Nephron (organoid): ENCODE measurements at regions not wholly inside any gene's neighbourhood (a gene's known extent, or its start where the extent isn't known, plus 50 kb on each side); places are given as distances from the start of the nearest gene placed in this dataset.

Experiments
- H3K27ac Mint-ChIP-seq, 3 experiments: 2 replicates each; pipeline ENCODE4 v1.8.0; 2020; ENCODE audit warnings: mixed read lengths in 3 of 3, mild to moderate bottlenecking in 2 of 3, moderate library complexity in 1 of 3
- H3K27me3 Mint-ChIP-seq: 2 replicates; pipeline ENCODE4 v1.8.0; 2021; ENCODE audit warnings: low read depth, mild to moderate bottlenecking, moderate library complexity, mixed read lengths
- H3K36me3 Mint-ChIP-seq: 2 replicates; pipeline ENCODE4 v1.8.0; 2020; ENCODE audit warnings: low read depth, mixed read lengths
- H3K4me1 Mint-ChIP-seq: 2 replicates; pipeline ENCODE4 v1.8.0; 2020; ENCODE audit warnings: mixed read lengths
- H3K4me3 Mint-ChIP-seq, 3 experiments: 2 replicates each; pipeline ENCODE4 v1.8.0; 2020; ENCODE audit warnings: mild to moderate bottlenecking in 3 of 3, mixed read lengths in 3 of 3, moderate library complexity in 2 of 3
- H3K9me3 Mint-ChIP-seq: 2 replicates; pipeline ENCODE4 v1.8.0; 2020; ENCODE audit warnings: mixed read lengths
- TF ChIP-seq, protein P1 (sequence below), 3 experiments: fragments of 200-600 bp; sonication (generic); IDR thresholded peaks; one replicate each; pipeline ENCODE4 v1.5.0; 2021; ENCODE audit warnings: antibody characterized with exemption in 3 of 3; ENCODE audit not compliant: unreplicated experiment in 3 of 3

DNA sequence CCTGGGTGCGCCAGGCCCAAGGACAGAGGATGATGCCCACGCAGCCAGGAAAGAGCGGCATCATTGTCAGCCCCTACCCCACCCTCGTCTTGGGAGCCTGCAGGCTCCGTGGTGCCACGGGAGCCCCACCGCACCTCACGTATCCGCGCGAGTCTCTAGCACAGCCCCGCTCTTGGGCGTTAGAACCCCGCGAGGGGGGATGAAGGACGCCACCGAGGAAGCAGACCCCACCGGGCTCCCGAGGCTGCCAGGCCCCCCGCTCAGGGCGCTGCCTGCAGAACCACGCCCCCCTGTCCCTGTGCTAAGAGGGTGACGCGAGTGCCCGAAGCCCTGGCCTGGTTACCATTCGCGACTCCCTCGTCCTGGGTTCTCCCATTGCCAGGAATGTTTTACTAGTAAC is 52.3 kb upstream of the MS4A8 start:
- H3K27ac Mint-ChIP-seq: no peak overlapping the region
- H3K36me3 Mint-ChIP-seq: no peaks in the 10 kb centered on the region
- H3K4me1 Mint-ChIP-seq: no peaks in the 10 kb centered on the region
- TF ChIP-seq, protein P1, sequence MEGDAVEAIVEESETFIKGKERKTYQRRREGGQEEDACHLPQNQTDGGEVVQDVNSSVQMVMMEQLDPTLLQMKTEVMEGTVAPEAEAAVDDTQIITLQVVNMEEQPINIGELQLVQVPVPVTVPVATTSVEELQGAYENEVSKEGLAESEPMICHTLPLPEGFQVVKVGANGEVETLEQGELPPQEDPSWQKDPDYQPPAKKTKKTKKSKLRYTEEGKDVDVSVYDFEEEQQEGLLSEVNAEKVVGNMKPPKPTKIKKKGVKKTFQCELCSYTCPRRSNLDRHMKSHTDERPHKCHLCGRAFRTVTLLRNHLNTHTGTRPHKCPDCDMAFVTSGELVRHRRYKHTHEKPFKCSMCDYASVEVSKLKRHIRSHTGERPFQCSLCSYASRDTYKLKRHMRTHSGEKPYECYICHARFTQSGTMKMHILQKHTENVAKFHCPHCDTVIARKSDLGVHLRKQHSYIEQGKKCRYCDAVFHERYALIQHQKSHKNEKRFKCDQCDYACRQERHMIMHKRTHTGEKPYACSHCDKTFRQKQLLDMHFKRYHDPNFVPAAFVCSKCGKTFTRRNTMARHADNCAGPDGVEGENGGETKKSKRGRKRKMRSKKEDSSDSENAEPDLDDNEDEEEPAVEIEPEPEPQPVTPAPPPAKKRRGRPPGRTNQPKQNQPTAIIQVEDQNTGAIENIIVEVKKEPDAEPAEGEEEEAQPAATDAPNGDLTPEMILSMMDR (IDR thresholded peaks at IDR 0.05; ENCODE audit: unreplicated experiment in 3 of 3): no peak
- H3K9me3 Mint-ChIP-seq: peaks cover 17% of the 10 kb centered on the region
- no peak overlapping the region for H3K4me3 Mint-ChIP-seq
- H3K27me3 Mint-ChIP-seq: no peaks in the 10 kb centered on the region
